GM10266 (cell line): ENCODE measurements at regions not wholly inside any gene's neighbourhood (a gene's known extent, or its start where the extent isn't known, plus 50 kb on each side); places are given as distances from the start of the nearest gene placed in this dataset.

Source experiments
- DNase-seq: peaks from one replicate; pipeline ENCODE4 v3.0.0; 2012; ENCODE audit errors: extremely low spot score
- TF ChIP-seq, protein P1 (sequence below): IDR thresholded peaks from 2 replicates; pipeline ENCODE4 v1.5.1; 2012; ENCODE audit warnings: mild to moderate bottlenecking, low read depth; ENCODE audit not compliant: control insufficient read depth, insufficient read depth; ENCODE audit errors: missing control alignments

DNA sequence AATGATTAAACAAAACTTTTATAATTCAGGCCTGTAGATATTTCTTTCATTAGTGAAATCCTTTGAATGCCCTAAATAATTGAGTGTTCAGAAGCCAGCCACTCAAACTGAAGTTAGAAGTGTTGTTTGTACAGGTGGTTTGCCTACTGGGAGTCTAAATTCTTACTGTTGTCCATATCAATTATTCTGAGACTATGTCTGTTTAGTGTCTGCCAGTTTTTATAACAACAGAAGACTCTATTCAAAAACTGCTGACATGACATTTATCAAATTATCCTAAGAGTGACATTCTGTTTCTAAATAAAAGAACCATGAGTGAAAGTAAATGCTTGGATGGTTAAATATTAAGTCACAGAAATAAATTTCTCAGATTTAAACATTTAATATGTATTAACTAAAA is 375.1 kb downstream of the FAT4 start:
- TF ChIP-seq, protein P1, sequence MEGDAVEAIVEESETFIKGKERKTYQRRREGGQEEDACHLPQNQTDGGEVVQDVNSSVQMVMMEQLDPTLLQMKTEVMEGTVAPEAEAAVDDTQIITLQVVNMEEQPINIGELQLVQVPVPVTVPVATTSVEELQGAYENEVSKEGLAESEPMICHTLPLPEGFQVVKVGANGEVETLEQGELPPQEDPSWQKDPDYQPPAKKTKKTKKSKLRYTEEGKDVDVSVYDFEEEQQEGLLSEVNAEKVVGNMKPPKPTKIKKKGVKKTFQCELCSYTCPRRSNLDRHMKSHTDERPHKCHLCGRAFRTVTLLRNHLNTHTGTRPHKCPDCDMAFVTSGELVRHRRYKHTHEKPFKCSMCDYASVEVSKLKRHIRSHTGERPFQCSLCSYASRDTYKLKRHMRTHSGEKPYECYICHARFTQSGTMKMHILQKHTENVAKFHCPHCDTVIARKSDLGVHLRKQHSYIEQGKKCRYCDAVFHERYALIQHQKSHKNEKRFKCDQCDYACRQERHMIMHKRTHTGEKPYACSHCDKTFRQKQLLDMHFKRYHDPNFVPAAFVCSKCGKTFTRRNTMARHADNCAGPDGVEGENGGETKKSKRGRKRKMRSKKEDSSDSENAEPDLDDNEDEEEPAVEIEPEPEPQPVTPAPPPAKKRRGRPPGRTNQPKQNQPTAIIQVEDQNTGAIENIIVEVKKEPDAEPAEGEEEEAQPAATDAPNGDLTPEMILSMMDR, result no peak
- DNase-seq, result no peak

DNA sequence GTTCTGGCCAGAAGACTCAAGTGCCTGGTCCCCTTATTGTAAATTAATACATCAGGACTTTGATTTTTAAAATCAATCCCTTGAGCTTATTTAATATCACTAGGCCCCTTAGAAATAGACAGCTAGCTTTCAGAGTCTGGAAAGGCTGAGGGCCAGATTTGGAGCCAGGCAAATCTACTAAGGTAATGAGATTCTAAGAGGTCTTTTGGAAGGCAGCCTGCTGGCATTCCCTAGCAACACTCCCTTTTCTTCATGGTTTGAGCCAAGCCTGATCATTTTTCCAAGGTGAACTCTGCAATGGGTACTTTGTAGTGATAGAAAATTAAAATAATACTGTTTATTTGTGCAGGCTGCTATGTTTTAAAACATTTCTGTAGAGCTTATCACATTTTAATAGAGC is 378.5 kb downstream of the FAT4 start:
- TF ChIP-seq, protein P1, result no peak
- DNase-seq, result no peak

DNA sequence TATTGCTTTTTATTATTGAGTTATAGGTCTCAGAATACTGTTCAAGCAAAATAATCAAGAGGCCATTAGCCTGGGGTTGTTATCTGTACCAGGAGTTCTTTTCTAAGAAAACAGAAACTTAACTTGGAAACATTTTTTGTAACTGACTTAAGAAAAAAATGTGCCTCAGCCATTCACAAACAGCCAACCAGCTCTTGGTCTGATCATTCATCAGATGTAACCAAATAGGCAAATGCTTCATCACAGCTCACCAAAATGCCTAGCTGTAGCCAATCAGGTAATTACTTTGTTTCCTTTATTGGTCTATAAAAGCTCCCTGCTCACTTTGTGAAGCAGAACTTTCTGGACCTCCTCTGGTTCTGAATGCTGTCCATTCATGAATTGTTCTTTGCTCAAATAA is 387.7 kb downstream of the FAT4 start:
- TF ChIP-seq, protein P1, result no peak
- DNase-seq, result no peak

DNA sequence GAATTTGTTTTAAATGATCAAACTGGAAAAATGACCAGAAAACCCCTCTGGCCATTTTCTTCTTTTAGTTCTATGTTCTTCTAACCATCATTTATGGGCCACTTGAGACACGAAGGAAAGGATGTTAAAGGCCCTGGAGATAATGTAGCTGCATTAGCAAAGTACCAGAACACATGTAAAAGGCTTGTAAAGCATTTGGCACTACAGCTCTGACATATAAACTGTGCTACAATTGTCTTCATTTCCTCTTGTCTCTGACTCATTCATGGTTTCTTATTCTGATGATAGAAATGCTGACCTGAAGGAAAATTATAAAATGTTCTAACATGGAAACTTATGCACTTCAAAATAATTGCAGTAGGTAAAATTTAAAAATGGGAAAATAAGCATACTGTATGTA is 388.7 kb downstream of the FAT4 start:
- TF ChIP-seq, protein P1, result no peak
- no peak for DNase-seq

DNA sequence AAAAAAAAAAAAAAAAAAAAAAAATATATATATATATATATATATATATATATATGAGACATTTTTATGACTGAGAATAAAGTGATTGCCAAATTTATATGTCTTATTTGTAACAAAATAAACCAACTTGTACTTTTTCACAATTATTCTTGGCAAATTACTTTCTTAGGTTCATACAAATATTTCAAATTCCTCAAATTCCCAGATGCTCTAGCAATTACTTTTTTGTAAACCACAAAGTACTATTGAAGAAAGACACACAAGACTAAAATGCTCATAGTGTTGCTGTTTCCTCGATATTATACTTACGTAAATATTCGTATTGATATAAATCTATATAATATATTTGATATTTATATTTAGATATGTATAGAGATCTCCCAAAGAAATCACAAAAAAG is 390.0 kb downstream of the FAT4 start:
- DNase-seq, result no peak
- TF ChIP-seq, protein P1, result no peak

DNA sequence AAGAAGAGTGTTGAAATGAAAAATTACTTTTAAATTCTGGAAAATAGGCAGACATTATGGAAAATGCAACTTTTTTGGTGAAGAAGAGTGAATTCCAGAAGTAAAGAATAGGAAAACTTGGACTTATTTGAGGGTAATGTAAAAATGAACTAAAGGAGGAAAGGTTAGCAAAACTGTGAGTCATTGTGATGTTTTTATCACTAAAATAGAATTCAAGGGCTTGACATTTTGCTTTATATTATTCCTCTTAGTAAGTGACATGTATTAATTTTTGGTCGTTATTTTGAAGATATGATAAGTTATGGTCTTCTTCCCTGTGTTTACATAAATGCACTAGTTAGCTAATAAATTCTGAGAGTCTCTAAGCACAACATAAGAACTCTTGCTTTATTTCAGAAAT is 390.9 kb downstream of the FAT4 start:
- no peak for DNase-seq
- TF ChIP-seq, protein P1, result no peak

DNA sequence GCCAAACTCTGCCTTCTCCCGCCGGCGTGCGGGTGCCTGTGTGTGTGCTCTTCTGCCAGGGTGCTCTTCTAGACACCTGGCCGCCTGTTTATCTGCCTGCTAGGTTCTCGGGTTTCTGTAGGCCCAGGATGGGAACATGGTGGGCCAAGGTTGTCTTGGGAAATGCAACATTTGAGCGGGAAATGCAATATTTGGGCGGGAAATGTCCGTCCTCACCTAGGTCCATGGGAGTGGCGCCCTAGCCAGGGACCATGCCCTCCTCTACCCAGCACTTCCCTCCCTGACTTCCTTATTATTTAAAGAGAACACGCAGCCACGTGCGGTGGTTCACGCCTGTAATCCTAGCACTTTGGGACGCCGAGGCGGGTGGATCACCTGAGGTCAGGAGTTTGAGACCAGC is 392.6 kb downstream of the FAT4 start:
- DNase-seq, result no peak
- TF ChIP-seq, protein P1, result no peak
